Spleen (tissue), 7 donors: ENCODE measurements at regions not wholly inside any gene's neighbourhood (a gene's known extent, or its start where the extent isn't known, plus 50 kb on each side); places are given as distances from the start of the nearest gene placed in this dataset.

ENCODE experiments used
- POLR2AphosphoS5 ChIP-seq, 3 donors: sonication (generic); formaldehyde crosslinking; IDR thresholded peaks; one replicate each; pipeline ENCODE4 v1.5.1; 2017; ENCODE audit warnings: antibody characterized with exemption in 3 of 3
- TF ChIP-seq, protein P1 (sequence below), 11 experiments: fragments of 200-600 bp in 7 of 11; fragments of 450-650 bp in 4 of 11; sonication (generic) in 4 of 11; IDR thresholded peaks in 8 of 11; conservative IDR thresholded peaks in 3 of 11; 1 replicate in 7 of 11; 2 replicates in 4 of 11; pipeline versions ENCODE4 v1.4.0 to v1.8.0; 2016 to 2021; ENCODE audit warnings: antibody characterized with exemption in 11 of 11, inconsistent platforms in 4 of 11, mild to moderate bottlenecking in 1 of 11
- donor health status: DM: no; HTN: no; CAD: no; lungs with moderate emphysema.
- donor health status: DM: no; HTN: no; CAD: no.
- donor health status: DM: no; HTN: no; CAD: no.

DNA sequence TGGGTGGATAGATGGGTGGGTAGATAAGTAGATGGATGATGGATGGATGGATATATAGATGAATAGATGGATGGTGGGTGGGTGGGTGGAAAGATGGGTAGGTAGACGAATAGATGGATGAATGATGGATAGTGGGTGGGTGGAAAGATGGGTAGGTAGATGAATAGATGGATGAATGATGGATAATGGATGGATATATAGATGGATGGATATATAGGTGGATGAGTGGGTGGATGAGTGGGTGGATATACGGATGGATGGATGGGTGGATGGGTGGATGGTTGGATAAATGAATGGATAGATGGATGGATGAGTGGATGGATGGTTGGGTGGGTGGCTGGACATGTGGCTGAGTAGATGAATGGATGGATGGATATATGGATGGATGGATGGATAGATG, 53.1 kb upstream of the THY1 start:
- TF ChIP-seq, protein P1, sequence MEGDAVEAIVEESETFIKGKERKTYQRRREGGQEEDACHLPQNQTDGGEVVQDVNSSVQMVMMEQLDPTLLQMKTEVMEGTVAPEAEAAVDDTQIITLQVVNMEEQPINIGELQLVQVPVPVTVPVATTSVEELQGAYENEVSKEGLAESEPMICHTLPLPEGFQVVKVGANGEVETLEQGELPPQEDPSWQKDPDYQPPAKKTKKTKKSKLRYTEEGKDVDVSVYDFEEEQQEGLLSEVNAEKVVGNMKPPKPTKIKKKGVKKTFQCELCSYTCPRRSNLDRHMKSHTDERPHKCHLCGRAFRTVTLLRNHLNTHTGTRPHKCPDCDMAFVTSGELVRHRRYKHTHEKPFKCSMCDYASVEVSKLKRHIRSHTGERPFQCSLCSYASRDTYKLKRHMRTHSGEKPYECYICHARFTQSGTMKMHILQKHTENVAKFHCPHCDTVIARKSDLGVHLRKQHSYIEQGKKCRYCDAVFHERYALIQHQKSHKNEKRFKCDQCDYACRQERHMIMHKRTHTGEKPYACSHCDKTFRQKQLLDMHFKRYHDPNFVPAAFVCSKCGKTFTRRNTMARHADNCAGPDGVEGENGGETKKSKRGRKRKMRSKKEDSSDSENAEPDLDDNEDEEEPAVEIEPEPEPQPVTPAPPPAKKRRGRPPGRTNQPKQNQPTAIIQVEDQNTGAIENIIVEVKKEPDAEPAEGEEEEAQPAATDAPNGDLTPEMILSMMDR (IDR thresholded peaks at IDR 0.05 in 8 of 11, conservative IDR thresholded peaks at IDR 0.05 in 3 of 11): no peak
- no peak for TF ChIP-seq POLR2AphosphoS5 (IDR thresholded peaks at IDR 0.05)
